ENCODE measurements at regions not wholly inside any gene's neighbourhood (a gene's known extent, or its start where the extent isn't known, plus 50 kb on each side); places are given as distances from the start of the nearest gene placed in this dataset.

DNA sequence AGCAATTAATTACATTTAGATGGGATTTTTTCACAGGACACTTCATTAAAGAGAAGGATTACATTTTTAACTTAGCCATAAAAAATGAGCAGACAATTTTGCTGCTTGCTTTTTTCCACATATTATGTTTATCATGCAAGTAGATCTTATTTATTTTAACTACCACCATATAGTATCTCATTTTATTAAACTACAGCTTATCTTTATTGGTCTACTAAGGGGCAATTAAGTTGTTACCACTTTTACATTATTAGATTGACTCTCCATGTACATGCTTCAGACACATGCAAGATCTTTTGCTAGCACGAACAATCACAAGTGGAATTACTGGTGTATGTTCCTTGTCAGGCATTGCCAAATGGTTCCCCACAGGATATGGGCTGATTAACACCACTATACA lies 99.8 kb upstream of the NFIA start:
- Histone ChIP-seq H3K4me1 (no peaks in the 10 kb centered on the region), H3K9me3 (no peaks in the 10 kb centered on the region), H3K27me3 (no peaks in the 10 kb centered on the region), H3K36me3 (no peaks in the 10 kb centered on the region), H3K4me3 (no peak overlapping the region), H3K27ac (no peak overlapping the region)
- TF ChIP-seq, protein P1, sequence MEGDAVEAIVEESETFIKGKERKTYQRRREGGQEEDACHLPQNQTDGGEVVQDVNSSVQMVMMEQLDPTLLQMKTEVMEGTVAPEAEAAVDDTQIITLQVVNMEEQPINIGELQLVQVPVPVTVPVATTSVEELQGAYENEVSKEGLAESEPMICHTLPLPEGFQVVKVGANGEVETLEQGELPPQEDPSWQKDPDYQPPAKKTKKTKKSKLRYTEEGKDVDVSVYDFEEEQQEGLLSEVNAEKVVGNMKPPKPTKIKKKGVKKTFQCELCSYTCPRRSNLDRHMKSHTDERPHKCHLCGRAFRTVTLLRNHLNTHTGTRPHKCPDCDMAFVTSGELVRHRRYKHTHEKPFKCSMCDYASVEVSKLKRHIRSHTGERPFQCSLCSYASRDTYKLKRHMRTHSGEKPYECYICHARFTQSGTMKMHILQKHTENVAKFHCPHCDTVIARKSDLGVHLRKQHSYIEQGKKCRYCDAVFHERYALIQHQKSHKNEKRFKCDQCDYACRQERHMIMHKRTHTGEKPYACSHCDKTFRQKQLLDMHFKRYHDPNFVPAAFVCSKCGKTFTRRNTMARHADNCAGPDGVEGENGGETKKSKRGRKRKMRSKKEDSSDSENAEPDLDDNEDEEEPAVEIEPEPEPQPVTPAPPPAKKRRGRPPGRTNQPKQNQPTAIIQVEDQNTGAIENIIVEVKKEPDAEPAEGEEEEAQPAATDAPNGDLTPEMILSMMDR (IDR thresholded peaks at IDR 0.05), result no peak
- DNase-seq, result no peak
- intact Hi-C loops (cut with DNase I), result no loop called here
- no peak for ATAC-seq

DNA sequence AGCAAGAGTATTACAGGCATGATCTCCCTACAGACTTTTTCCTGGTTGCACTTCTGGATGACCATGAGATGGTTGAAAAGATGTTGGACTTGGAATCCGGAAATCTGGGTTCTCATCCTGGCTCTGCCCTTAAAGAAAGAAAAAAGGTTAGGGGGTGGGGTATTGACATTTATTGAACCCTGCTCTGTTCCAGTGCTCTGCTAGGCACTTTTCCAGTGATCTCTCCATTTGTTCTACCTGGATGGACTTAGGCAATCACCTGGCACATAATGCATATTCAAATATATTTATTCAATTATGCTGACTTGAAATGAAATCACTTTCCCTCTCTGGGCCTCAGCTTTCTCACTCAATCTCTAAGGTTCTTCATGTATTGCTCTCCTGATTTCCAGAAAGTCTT lies 101.0 kb upstream of the NFIA start:
- intact Hi-C loops (cut with DNase I), result no loop called here
- H3K9me3 ChIP-seq, result no peaks in the 10 kb centered on the region
- ATAC-seq (no peak), DNase-seq (no peak)
- TF ChIP-seq, protein P1 (IDR thresholded peaks at IDR 0.05), result no peak
- H3K27me3 ChIP-seq, result no peaks in the 10 kb centered on the region
- H3K27ac ChIP-seq, result no peak overlapping the region
- H3K4me3 ChIP-seq, result no peak overlapping the region
- H3K36me3 ChIP-seq, result no peaks in the 10 kb centered on the region
- H3K4me1 ChIP-seq, result peaks cover 3% of the 10 kb centered on the region

DNA sequence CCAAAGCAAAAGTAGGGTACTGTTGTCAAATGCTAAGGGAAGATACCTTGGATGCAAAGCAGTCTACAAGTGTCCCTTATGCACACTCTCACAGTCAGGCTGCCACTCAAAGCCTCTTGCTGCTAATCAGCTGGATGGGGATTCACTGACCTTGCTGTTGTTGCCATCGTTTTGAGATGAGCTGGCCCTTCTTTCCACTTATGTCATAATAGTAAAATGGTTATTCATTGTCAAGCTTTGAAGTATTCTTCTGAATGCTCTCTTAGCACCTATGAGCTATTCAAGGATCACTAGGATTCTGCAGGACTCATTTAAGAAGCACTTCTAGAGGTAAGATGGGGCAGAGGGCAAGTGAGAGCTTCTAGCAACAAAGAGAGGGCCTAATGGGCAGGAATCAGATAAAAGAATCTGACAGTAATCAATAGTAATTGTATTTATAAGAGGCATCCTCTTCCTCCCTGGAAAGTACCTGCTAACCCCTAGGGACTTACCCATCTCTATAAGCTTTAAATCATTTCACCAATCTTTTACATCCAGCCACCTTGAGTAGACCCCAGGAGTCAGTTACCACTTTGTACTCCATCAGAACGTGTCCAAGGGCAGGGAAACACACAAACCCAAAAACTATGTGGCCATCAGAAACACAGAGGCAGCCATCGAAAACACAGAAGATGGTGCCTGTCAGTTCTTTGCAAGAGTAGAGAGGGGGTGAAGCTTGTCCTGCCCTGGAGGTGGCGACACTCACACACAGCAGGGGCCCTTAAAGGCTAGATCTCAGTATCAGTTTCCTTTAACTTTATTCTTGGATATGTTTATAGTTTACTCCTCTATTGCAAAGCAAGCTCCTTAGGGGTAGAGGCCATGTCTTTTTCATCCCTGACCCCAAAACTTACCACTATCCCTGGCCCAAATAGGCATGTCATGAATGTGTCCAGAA lies 103.7 kb upstream of the NFIA start:
- Histone ChIP-seq H3K27me3 (no peaks in the 10 kb centered on the region), H3K27ac (no peak overlapping the region), H3K9me3 (no peaks in the 10 kb centered on the region), H3K4me3 (no peak overlapping the region), H3K36me3 (no peaks in the 10 kb centered on the region), H3K4me1 (peaks cover 5% of the 10 kb centered on the region)
- TF ChIP-seq, protein P1 (IDR thresholded peaks at IDR 0.05), result peak; percentile 63
- ATAC-seq (peak; percentile 87), DNase-seq (no peak)
- intact Hi-C loops (cut with DNase I), result no loop called here

GRCh38 chr1:60977661-60978060 lies 104.7 kb upstream of the NFIA start:
- H3K27me3 ChIP-seq, result no peaks in the 10 kb centered on the region
- peaks cover 5% of the 10 kb centered on the region for H3K4me1 ChIP-seq
- no peaks in the 10 kb centered on the region for H3K9me3 ChIP-seq
- H3K4me3 ChIP-seq, result no peak overlapping the region
- TF ChIP-seq, protein P1 (IDR thresholded peaks at IDR 0.05), result no peak
- ATAC-seq, result no peak
- H3K36me3 ChIP-seq, result no peaks in the 10 kb centered on the region
- intact Hi-C loops (cut with DNase I), result no loop called here
- DNase-seq, result no peak
- H3K27ac ChIP-seq, result no peak overlapping the region

GRCh38 chr1:60974524-60975372 lies 107.6 kb upstream of the NFIA start:
- intact Hi-C loops (cut with DNase I), result no loop called here

More at GRCh38 chr1:60974524-60975372, 107.6 kb upstream of the NFIA start:
- TF ChIP-seq, protein P1 (IDR thresholded peaks at IDR 0.05), result no peak
- Histone ChIP-seq H3K4me1 (peaks cover 5% of the 10 kb centered on the region), H3K36me3 (no peaks in the 10 kb centered on the region), H3K27me3 (no peaks in the 10 kb centered on the region), H3K9me3 (no peaks in the 10 kb centered on the region), H3K4me3 (no peak overlapping the region), H3K27ac (no peak overlapping the region)
- no peak for DNase-seq
- no peak for ATAC-seq
